WTC11 (cell line): ENCODE measurements at regions not wholly inside any gene's neighbourhood (a gene's known extent, or its start where the extent isn't known, plus 50 kb on each side); places are given as distances from the start of the nearest gene placed in this dataset.

Experiments used
- ATAC-seq: fragments of 200-7000 bp; cut with Tn5 transposase; 2 replicates; pipeline ENCODE4 v1.10.0; 2021; ENCODE audit warnings: mild to moderate bottlenecking, moderate library complexity
- CTCF ChIA-PET: fragments of 300-600 bp; sonication (Branson Sonifier 250); formaldehyde crosslinking; loops from one replicate; lab custom pipeline; 2021; ENCODE audit warnings: antibody characterized with exemption; lab: Charles Lee
- POLR2A ChIA-PET: fragments of 350-600 bp; sonication (Branson Sonifier 250); formaldehyde crosslinking; loops from one replicate; lab custom pipeline; 2021; ENCODE audit warnings: antibody characterized with exemption; lab: Charles Lee
- DNase-seq: peaks from one replicate; pipeline ENCODE4 v3.0.0; 2021; ENCODE audit warnings: low spot score
- H3K27ac Mint-ChIP-seq: 2 replicates; pipeline ENCODE4 v1.8.0; 2021; ENCODE audit warnings: mixed read lengths
- H3K27me3 Mint-ChIP-seq: 2 replicates; pipeline ENCODE4 v1.8.0; 2021; ENCODE audit warnings: low read depth, mild to moderate bottlenecking, moderate library complexity, mixed read lengths
- H3K36me3 Mint-ChIP-seq: 2 replicates; pipeline ENCODE4 v1.8.0; 2021; ENCODE audit warnings: mixed read lengths
- H3K4me1 Mint-ChIP-seq: 2 replicates; pipeline ENCODE4 v1.8.0; 2022; ENCODE audit warnings: mixed read lengths
- H3K4me3 Mint-ChIP-seq: 2 replicates; pipeline ENCODE4 v1.8.0; 2021; ENCODE audit warnings: mild to moderate bottlenecking, moderate library complexity, mixed read lengths
- H3K9me3 Mint-ChIP-seq: 2 replicates; pipeline ENCODE4 v1.8.0; 2021; ENCODE audit warnings: mixed read lengths
- E2F4 ChIP-seq: sonication (generic); formaldehyde crosslinking; IDR thresholded peaks from 2 replicates; pipeline ENCODE4 v1.8.1; 2022; ENCODE audit warnings: low read depth, mild to moderate bottlenecking, moderate library complexity, missing genetic modification reagents, borderline replicate concordance
- ELF4 ChIP-seq: sonication (generic); formaldehyde crosslinking; IDR thresholded peaks from 2 replicates; pipeline ENCODE4 v1.8.1; 2022; ENCODE audit warnings: low read depth, mild to moderate bottlenecking, moderate library complexity, missing genetic modification reagents
- ESRRA ChIP-seq: sonication (generic); formaldehyde crosslinking; IDR thresholded peaks from 2 replicates; pipeline ENCODE4 v1.8.1; 2022; ENCODE audit warnings: mild to moderate bottlenecking, missing genetic modification reagents, borderline replicate concordance
- ETV6 ChIP-seq: sonication (generic); formaldehyde crosslinking; IDR thresholded peaks from 2 replicates; pipeline ENCODE4 v1.8.1; 2022; ENCODE audit warnings: mild to moderate bottlenecking, missing genetic modification reagents
- GRHL2 ChIP-seq: fragments of 250-450 bp; sonication (Bioruptor Pico); IDR thresholded peaks from 2 replicates; pipeline ENCODE4 v1.8.0; 2022; ENCODE audit warnings: mild to moderate bottlenecking, moderate library complexity; ENCODE audit not compliant: insufficient replicate concordance, severe bottlenecking
- GTF2I ChIP-seq: fragments of 250-450 bp; sonication (Bioruptor Pico); conservative IDR thresholded peaks from 2 replicates; pipeline ENCODE4 v1.4.0; 2021; ENCODE audit warnings: mild to moderate bottlenecking
- KAT7 ChIP-seq: sonication (generic); formaldehyde crosslinking; IDR thresholded peaks from 2 replicates; pipeline ENCODE4 v1.8.1; 2023; ENCODE audit warnings: missing genetic modification reagents, mild to moderate bottlenecking, borderline replicate concordance
- MAX ChIP-seq: sonication (generic); formaldehyde crosslinking; IDR thresholded peaks from 2 replicates; pipeline ENCODE4 v1.8.0; 2022; ENCODE audit warnings: mild to moderate bottlenecking, missing genetic modification reagents
- NR2C2 ChIP-seq: sonication (generic); formaldehyde crosslinking; IDR thresholded peaks from 2 replicates; pipeline ENCODE4 v1.8.0; 2022; ENCODE audit warnings: mild to moderate bottlenecking, missing genetic modification reagents
- USF1 ChIP-seq: sonication (generic); formaldehyde crosslinking; IDR thresholded peaks from 2 replicates; pipeline ENCODE4 v1.8.0; 2022; ENCODE audit warnings: mild to moderate bottlenecking, missing genetic modification reagents
- TF ChIP-seq, protein P1 (sequence below): sonication (generic); formaldehyde crosslinking; conservative IDR thresholded peaks from 2 replicates; pipeline ENCODE4 v1.8.1; 2023; ENCODE audit warnings: mild to moderate bottlenecking, low read depth, missing genetic modification reagents, moderate library complexity
- TF ChIP-seq, protein P2 (sequence below): sonication (generic); formaldehyde crosslinking; IDR thresholded peaks from 2 replicates; pipeline ENCODE4 v1.8.1; 2022; ENCODE audit warnings: mild to moderate bottlenecking, moderate library complexity, missing genetic modification reagents
- TF ChIP-seq, protein P3 (sequence below): sonication (generic); formaldehyde crosslinking; IDR thresholded peaks from 2 replicates; pipeline ENCODE4 v1.8.1; 2023; ENCODE audit warnings: mild to moderate bottlenecking, moderate library complexity, missing genetic modification reagents
- TF ChIP-seq, protein P4 (sequence below): sonication (generic); formaldehyde crosslinking; IDR thresholded peaks from 2 replicates; pipeline ENCODE4 v1.8.0; 2023; ENCODE audit warnings: missing genetic modification reagents
- TF ChIP-seq, protein P5 (sequence below): sonication (generic); formaldehyde crosslinking; IDR thresholded peaks from 2 replicates; pipeline ENCODE4 v1.8.1; 2022; ENCODE audit warnings: low read depth, missing genetic modification reagents, borderline replicate concordance
- TF ChIP-seq, protein P6 (sequence below): sonication (generic); formaldehyde crosslinking; IDR thresholded peaks from 2 replicates; pipeline ENCODE4 v1.8.0; 2022; ENCODE audit warnings: mild to moderate bottlenecking, missing genetic modification reagents

- POLR2A ChIA-PET, result no interaction called here
- ATAC-seq, result no peak
- H3K27ac Mint-ChIP-seq, result no peak overlapping the region
- H3K4me1 Mint-ChIP-seq, result no peaks in the 10 kb centered on the region
- H3K27me3 Mint-ChIP-seq, result no peaks in the 10 kb centered on the region
- peaks cover 5% of the 10 kb centered on the region; the same call in 1 of the 2 replicates for H3K9me3 Mint-ChIP-seq
- H3K4me3 Mint-ChIP-seq, result no peak overlapping the region
- TF ChIP-seq, protein P1, sequence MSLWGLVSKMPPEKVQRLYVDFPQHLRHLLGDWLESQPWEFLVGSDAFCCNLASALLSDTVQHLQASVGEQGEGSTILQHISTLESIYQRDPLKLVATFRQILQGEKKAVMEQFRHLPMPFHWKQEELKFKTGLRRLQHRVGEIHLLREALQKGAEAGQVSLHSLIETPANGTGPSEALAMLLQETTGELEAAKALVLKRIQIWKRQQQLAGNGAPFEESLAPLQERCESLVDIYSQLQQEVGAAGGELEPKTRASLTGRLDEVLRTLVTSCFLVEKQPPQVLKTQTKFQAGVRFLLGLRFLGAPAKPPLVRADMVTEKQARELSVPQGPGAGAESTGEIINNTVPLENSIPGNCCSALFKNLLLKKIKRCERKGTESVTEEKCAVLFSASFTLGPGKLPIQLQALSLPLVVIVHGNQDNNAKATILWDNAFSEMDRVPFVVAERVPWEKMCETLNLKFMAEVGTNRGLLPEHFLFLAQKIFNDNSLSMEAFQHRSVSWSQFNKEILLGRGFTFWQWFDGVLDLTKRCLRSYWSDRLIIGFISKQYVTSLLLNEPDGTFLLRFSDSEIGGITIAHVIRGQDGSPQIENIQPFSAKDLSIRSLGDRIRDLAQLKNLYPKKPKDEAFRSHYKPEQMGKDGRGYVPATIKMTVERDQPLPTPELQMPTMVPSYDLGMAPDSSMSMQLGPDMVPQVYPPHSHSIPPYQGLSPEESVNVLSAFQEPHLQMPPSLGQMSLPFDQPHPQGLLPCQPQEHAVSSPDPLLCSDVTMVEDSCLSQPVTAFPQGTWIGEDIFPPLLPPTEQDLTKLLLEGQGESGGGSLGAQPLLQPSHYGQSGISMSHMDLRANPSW (CRISPR knock-in tag), result no peak
- TF ChIP-seq, protein P2, sequence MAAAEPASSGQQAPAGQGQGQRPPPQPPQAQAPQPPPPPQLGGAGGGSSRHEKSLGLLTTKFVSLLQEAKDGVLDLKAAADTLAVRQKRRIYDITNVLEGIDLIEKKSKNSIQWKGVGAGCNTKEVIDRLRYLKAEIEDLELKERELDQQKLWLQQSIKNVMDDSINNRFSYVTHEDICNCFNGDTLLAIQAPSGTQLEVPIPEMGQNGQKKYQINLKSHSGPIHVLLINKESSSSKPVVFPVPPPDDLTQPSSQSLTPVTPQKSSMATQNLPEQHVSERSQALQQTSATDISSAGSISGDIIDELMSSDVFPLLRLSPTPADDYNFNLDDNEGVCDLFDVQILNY (CRISPR knock-in tag), result no peak
- no peak for TF ChIP-seq NR2C2 (CRISPR knock-in tag)
- TF ChIP-seq USF1 (CRISPR knock-in tag), result no peak
- no peak for TF ChIP-seq KAT7 (CRISPR knock-in tag)
- TF ChIP-seq, all 79 proteins: peak for 0
- DNase-seq, result no peak
- CTCF ChIA-PET, result no interaction called here
- no peaks in the 10 kb centered on the region for H3K36me3 Mint-ChIP-seq
Observed at GRCh38 chrX:87236830-87237440, 280.7 kb upstream of the KLHL4 start.

GRCh38 chrX:87265518-87265917, 252.1 kb upstream of the KLHL4 start:
- ChIA-PET POLR2A (no interaction called here), CTCF (no interaction called here)
- no peak overlapping the region for H3K4me3 Mint-ChIP-seq
- ATAC-seq, result no peak
- peaks cover 6% of the 10 kb centered on the region; the same call in 1 of the 2 replicates for H3K36me3 Mint-ChIP-seq
- peaks cover 13% of the 10 kb centered on the region for H3K9me3 Mint-ChIP-seq
- no peak overlapping the region for H3K27ac Mint-ChIP-seq
- peaks cover 4% of the 10 kb centered on the region; the same call in 1 of the 2 replicates for H3K27me3 Mint-ChIP-seq
- DNase-seq, result no peak
- peaks cover 7% of the 10 kb centered on the region for H3K4me1 Mint-ChIP-seq
- no peak for TF ChIP-seq GTF2I (CRISPR knock-in tag)
- TF ChIP-seq E2F4, result no peak
- TF ChIP-seq GRHL2 (CRISPR knock-in tag), result no peak
- TF ChIP-seq, protein P3, sequence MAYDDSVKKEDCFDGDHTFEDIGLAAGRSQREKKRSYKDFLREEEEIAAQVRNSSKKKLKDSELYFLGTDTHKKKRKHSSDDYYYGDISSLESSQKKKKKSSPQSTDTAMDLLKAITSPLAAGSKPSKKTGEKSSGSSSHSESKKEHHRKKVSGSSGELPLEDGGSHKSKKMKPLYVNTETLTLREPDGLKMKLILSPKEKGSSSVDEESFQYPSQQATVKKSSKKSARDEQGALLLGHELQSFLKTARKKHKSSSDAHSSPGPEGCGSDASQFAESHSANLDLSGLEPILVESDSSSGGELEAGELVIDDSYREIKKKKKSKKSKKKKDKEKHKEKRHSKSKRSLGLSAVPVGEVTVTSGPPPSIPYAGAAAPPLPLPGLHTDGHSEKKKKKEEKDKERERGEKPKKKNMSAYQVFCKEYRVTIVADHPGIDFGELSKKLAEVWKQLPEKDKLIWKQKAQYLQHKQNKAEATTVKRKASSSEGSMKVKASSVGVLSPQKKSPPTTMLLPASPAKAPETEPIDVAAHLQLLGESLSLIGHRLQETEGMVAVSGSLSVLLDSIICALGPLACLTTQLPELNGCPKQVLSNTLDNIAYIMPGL (CRISPR knock-in tag), result no peak
- TF ChIP-seq ESRRA (CRISPR knock-in tag), result no peak
- no peak for TF ChIP-seq ELF4 (CRISPR knock-in tag)
- TF ChIP-seq, protein P4, sequence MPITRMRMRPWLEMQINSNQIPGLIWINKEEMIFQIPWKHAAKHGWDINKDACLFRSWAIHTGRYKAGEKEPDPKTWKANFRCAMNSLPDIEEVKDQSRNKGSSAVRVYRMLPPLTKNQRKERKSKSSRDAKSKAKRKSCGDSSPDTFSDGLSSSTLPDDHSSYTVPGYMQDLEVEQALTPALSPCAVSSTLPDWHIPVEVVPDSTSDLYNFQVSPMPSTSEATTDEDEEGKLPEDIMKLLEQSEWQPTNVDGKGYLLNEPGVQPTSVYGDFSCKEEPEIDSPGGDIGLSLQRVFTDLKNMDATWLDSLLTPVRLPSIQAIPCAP, result no peak
- TF ChIP-seq, protein P5, sequence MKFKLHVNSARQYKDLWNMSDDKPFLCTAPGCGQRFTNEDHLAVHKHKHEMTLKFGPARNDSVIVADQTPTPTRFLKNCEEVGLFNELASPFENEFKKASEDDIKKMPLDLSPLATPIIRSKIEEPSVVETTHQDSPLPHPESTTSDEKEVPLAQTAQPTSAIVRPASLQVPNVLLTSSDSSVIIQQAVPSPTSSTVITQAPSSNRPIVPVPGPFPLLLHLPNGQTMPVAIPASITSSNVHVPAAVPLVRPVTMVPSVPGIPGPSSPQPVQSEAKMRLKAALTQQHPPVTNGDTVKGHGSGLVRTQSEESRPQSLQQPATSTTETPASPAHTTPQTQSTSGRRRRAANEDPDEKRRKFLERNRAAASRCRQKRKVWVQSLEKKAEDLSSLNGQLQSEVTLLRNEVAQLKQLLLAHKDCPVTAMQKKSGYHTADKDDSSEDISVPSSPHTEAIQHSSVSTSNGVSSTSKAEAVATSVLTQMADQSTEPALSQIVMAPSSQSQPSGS (CRISPR knock-in tag), result no peak
- TF ChIP-seq MAX, result no peak
- no peak for TF ChIP-seq ETV6 (CRISPR knock-in tag)
- TF ChIP-seq, protein P6, sequence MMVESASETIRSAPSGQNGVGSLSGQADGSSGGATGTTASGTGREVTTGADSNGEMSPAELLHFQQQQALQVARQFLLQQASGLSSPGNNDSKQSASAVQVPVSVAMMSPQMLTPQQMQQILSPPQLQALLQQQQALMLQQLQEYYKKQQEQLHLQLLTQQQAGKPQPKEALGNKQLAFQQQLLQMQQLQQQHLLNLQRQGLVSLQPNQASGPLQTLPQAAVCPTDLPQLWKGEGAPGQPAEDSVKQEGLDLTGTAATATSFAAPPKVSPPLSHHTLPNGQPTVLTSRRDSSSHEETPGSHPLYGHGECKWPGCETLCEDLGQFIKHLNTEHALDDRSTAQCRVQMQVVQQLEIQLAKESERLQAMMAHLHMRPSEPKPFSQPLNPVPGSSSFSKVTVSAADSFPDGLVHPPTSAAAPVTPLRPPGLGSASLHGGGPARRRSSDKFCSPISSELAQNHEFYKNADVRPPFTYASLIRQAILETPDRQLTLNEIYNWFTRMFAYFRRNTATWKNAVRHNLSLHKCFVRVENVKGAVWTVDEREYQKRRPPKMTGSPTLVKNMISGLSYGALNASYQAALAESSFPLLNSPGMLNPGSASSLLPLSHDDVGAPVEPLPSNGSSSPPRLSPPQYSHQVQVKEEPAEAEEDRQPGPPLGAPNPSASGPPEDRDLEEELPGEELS (CRISPR knock-in tag), result no peak
- TF ChIP-seq, all 79 proteins: peak for 0
